Erythroblast (primary cell): ENCODE measurements at regions not wholly inside any gene's neighbourhood (a gene's known extent, or its start where the extent isn't known, plus 50 kb on each side); places are given as distances from the start of the nearest gene placed in this dataset.

ENCODE experiments used
- GATA1 ChIP-seq: IDR thresholded peaks from 2 replicates; pipeline ENCODE4 v1.6.1; 2011; ENCODE audit warnings: low read depth, mild to moderate bottlenecking, control low read depth, low read length, moderate library complexity
- POLR2A ChIP-seq: IDR thresholded peaks from 2 replicates; pipeline ENCODE4 v1.6.1; 2011; ENCODE audit warnings: mild to moderate bottlenecking, low read length

DNA sequence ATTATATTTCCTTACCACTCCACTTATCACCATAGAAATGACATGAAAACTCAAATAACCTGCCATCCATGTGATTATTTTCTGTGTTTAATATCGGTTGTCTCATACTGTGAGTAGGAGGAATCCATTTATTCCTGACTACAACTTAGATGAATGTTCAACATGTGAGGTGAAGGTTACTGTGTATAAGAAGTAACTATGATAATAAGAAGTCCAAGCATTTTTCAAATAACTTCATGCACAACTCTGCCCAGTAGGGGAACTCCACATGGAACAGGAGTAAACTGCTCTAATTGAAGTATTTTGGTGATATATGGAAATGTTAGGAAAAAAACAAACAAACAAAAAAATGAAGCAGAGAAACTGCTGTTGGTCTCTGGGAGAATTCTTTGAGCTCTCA is 447.5 kb upstream of the GRIN3A start:
- no peak for TF ChIP-seq POLR2A
- TF ChIP-seq GATA1 = no peak
